ENCODE measurements at regions not wholly inside any gene's neighbourhood (a gene's known extent, or its start where the extent isn't known, plus 50 kb on each side); places are given as distances from the start of the nearest gene placed in this dataset.
"Not testable (repeated sequence)": the region's sequence is repeated elsewhere in the genome, so short reads cannot be mapped to it uniquely, and the experiment has no call there.

GRCh38 chr13:71018544-71018943, 848.5 kb downstream of the DACH1 start:
- no peak for DNase-seq (ENCODE audit: low read depth in 4 of 4, low spot score in 3 of 4)

GRCh38 chr13:71017607-71018006, 849.4 kb downstream of the DACH1 start:
- no peak for DNase-seq (ENCODE audit: low read depth in 4 of 4, low spot score in 3 of 4)

GRCh38 chr13:71015516-71015915, 851.5 kb downstream of the DACH1 start:
- DNase-seq (ENCODE audit: low read depth in 4 of 4, low spot score in 3 of 4), result no peak

GRCh38 chr13:71015021-71015420, 852.0 kb downstream of the DACH1 start:
- no peak for DNase-seq (ENCODE audit: low read depth in 4 of 4, low spot score in 3 of 4)

GRCh38 chr13:71005919-71006318, 861.1 kb downstream of the DACH1 start:
- no peak for DNase-seq (ENCODE audit: low read depth in 4 of 4, low spot score in 3 of 4)

- DNase-seq (ENCODE audit: low read depth in 4 of 4, low spot score in 3 of 4), result no peak
Measured at GRCh38 chr13:70995338-70995737, 871.7 kb downstream of the DACH1 start.

- DNase-seq (ENCODE audit: low read depth in 4 of 4, low spot score in 3 of 4), result no peak
Measured at GRCh38 chr13:70994191-70994590, 872.8 kb downstream of the DACH1 start.

GRCh38 chr13:70987043-70987442, 878.8 kb upstream of the KLHL1 start:
- DNase-seq (ENCODE audit: low read depth in 4 of 4, low spot score in 3 of 4), result no peak

- DNase-seq (ENCODE audit: low read depth in 4 of 4, low spot score in 3 of 4), result no peak
Measured at GRCh38 chr13:70985371-70985770, 877.1 kb upstream of the KLHL1 start.

- DNase-seq (ENCODE audit: low read depth in 4 of 4, low spot score in 3 of 4), result not testable (repeated sequence)
Measured at GRCh38 chr13:70981219-70981618, 873.0 kb upstream of the KLHL1 start.

GRCh38 chr13:70969321-70969720, 861.1 kb upstream of the KLHL1 start:
- DNase-seq (ENCODE audit: low read depth in 4 of 4, low spot score in 3 of 4), result no peak

- no peak for DNase-seq (ENCODE audit: low read depth in 4 of 4, low spot score in 3 of 4)
Measured at GRCh38 chr13:70967564-70967963, 859.3 kb upstream of the KLHL1 start.

- DNase-seq (ENCODE audit: low read depth in 4 of 4, low spot score in 3 of 4), result no peak
Measured at GRCh38 chr13:70964874-70965273, 856.6 kb upstream of the KLHL1 start.

GRCh38 chr13:70964124-70964523, 855.9 kb upstream of the KLHL1 start:
- no peak for DNase-seq (ENCODE audit: low read depth in 4 of 4, low spot score in 3 of 4)

GRCh38 chr13:70960841-70961443, 852.7 kb upstream of the KLHL1 start:
- peak; percentile 12 to 15 (median 13) for DNase-seq (ENCODE audit: low read depth in 4 of 4, low spot score in 3 of 4)

GRCh38 chr13:70959035-70959775, 851.0 kb upstream of the KLHL1 start:
- no peak for DNase-seq (ENCODE audit: low read depth in 4 of 4, low spot score in 3 of 4)

GRCh38 chr13:70955887-70956286, 847.6 kb upstream of the KLHL1 start:
- DNase-seq (ENCODE audit: low read depth in 4 of 4, low spot score in 3 of 4), result no peak

GRCh38 chr13:70950664-70951063, 842.4 kb upstream of the KLHL1 start:
- DNase-seq (ENCODE audit: low read depth in 4 of 4, low spot score in 3 of 4), result no peak

GRCh38 chr13:70945506-70945905, 837.3 kb upstream of the KLHL1 start:
- DNase-seq (ENCODE audit: low read depth in 4 of 4, low spot score in 3 of 4), result no peak

- DNase-seq (ENCODE audit: low read depth in 4 of 4, low spot score in 3 of 4), result no peak
Measured at GRCh38 chr13:70941454-70941853, 833.2 kb upstream of the KLHL1 start.

GRCh38 chr13:70938462-70938861, 830.2 kb upstream of the KLHL1 start:
- no peak for DNase-seq (ENCODE audit: low read depth in 4 of 4, low spot score in 3 of 4)

GRCh38 chr13:70932511-70932910, 824.3 kb upstream of the KLHL1 start:
- DNase-seq (ENCODE audit: low read depth in 4 of 4, low spot score in 3 of 4), result no peak
